Rectal smooth muscle tissue (tissue), 1 donor: ENCODE measurements at regions not wholly inside any gene's neighbourhood (a gene's known extent, or its start where the extent isn't known, plus 50 kb on each side); places are given as distances from the start of the nearest gene placed in this dataset.

Source experiments
- H3K27ac ChIP-seq: one replicate; pipeline ENCODE4 v1.7.0; 2013; ENCODE audit warnings: low read depth, low read length, inconsistent platforms
- H3K27me3 ChIP-seq: one replicate; pipeline ENCODE4 v1.7.0; 2013; ENCODE audit warnings: low read length; ENCODE audit not compliant: control insufficient read depth, insufficient read depth
- H3K36me3 ChIP-seq: one replicate; pipeline ENCODE4 v1.7.0; 2013; ENCODE audit warnings: low read length; ENCODE audit not compliant: control insufficient read depth, insufficient read depth
- H3K4me1 ChIP-seq: one replicate; pipeline ENCODE4 v1.7.0; 2013; ENCODE audit warnings: low read length; ENCODE audit not compliant: control insufficient read depth, insufficient read depth
- H3K4me3 ChIP-seq: one replicate; pipeline ENCODE4 v1.7.0; 2013; ENCODE audit warnings: low read length
- H3K9ac ChIP-seq: one replicate; pipeline ENCODE4 v1.7.0; 2013; ENCODE audit warnings: low read length

DNA sequence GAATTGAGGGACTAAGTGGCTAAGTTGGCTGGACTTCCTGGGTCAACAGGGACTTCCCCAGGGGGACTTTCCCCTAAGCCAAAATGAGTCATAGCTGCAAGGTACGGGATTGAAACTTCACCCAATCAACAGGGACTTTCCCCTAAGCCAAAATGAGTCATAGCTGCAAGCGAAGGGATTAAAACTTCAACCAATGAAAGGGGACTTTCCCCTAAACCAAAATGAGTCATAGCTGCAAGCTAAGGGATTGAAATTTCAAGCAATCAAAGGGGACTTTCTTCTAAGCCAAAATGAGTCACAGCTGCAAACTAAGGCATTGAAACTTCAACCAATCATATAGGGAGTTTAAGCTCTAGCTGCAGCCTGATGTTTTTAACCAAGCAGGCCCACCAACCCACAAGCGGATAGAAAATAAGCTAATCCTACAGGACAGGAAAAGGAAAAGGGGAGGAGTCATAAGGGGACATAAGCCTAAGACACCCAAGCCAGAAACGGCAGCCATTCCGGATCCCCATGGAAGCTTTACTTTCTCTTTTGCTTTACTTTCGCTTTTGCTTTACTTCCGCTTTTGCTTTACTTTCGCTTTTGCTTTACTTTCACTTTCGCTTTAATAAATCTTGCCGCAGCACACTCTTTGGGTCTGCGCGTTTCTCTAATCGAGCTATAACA is 1375.4 kb upstream of the CELF4 start:
- H3K27me3 ChIP-seq: no peaks in the 10 kb centered on the region
- H3K36me3 ChIP-seq: no peaks in the 10 kb centered on the region
- no peak overlapping the region for H3K9ac ChIP-seq
- H3K4me3 ChIP-seq: peak overlapping the region; percentile 6
- no peaks in the 10 kb centered on the region for H3K4me1 ChIP-seq
- H3K27ac ChIP-seq: no peak overlapping the region

DNA sequence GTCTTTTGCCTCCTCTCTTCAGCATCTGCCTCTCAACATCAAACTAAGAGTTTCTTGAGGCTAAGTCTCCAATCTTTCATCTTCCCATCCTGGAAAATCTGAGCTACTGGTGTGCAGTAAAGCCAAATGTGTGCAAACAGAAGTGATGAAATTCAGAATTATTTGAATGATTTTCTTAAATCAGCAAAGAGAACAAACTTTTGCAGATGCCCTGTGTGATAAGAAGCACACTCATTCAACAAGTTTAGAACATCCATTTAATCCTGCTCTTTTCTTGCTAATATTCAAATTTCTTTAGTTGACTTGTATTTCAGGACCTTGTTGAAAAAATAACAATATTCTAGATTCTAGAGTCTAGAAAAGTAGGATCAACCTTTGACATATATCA is 1374.9 kb upstream of the CELF4 start:
- Histone ChIP-seq H3K27ac (no peak overlapping the region), H3K36me3 (no peaks in the 10 kb centered on the region), H3K9ac (no peak overlapping the region), H3K27me3 (no peaks in the 10 kb centered on the region), H3K4me3 (no peak overlapping the region), H3K4me1 (no peaks in the 10 kb centered on the region)

DNA sequence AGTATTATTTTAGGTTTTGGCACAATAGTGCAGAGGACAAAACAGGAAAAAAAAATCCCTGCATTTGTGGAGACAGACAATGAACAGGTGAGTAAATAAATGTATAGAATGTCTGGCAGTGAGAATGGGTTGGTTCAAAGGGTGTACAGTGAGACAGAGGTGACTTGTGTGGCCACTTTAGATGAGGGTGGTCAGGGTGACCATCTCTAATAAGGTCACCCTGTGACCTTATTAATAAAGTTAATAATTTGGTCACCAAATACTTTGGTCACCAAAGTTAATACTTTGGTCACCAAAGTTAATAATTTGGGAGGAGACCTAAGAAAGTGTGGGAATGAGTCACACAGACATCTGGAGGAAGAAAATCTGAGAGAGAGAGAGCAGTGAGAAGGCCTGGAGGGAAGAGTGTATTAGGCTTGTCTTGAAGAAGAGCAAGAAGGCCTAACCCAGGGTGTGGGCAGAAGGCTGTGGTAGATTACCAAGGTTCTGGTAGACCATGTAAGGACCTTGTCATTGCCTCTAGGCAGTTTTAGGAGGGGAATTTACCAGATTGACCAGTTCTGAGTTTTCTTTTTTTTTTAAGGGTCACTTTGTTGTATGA is 1368.4 kb upstream of the CELF4 start:
- Histone ChIP-seq H3K27me3 (no peaks in the 10 kb centered on the region), H3K9ac (no peak overlapping the region), H3K36me3 (no peaks in the 10 kb centered on the region), H3K4me3 (no peak overlapping the region), H3K4me1 (no peaks in the 10 kb centered on the region), H3K27ac (no peak overlapping the region)

DNA sequence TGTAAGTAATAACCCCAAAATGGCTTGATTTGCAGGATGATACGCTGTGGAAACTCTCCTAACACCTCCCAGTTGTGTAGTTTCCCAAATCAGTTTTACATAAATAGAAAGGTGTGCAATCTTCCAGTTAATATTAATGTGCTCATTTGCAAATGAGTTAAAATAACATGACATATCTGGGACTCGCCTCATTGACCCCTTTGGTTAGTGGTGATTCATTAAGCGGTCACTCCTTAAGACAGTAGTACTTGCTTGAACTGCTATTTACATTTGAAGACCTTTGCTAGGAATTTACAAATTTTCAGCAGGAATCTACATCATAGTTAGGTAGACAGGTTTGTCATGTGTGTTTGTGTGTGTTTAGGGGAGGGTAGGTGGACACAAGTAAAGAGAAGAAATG is 1367.7 kb upstream of the CELF4 start:
- H3K27me3 ChIP-seq: no peaks in the 10 kb centered on the region
- no peak overlapping the region for H3K27ac ChIP-seq
- no peaks in the 10 kb centered on the region for H3K4me1 ChIP-seq
- H3K4me3 ChIP-seq: no peak overlapping the region
- H3K9ac ChIP-seq: no peak overlapping the region
- no peaks in the 10 kb centered on the region for H3K36me3 ChIP-seq

DNA sequence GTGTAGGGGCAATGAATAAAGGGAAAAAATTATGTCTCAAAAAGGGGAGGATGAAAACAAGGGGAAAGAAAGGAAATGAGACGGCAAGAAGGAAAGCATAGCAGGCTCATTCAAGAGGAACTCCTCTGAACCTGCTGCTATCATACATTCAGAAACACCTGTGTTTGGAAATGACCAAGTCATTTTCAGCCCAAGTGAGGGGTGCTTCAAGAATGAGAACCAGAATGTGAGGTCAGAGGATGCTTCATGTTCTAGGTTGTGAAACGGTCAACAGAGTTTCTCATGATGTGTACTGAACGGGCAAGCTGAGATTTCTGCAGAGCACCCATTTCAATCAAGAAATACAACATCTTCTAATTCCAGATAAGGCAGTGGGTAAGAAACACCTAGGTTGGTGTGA is 1367.2 kb upstream of the CELF4 start:
- H3K4me1 ChIP-seq: no peaks in the 10 kb centered on the region
- H3K27ac ChIP-seq: no peak overlapping the region
- no peaks in the 10 kb centered on the region for H3K36me3 ChIP-seq
- no peaks in the 10 kb centered on the region for H3K27me3 ChIP-seq
- H3K9ac ChIP-seq: no peak overlapping the region
- no peak overlapping the region for H3K4me3 ChIP-seq

DNA sequence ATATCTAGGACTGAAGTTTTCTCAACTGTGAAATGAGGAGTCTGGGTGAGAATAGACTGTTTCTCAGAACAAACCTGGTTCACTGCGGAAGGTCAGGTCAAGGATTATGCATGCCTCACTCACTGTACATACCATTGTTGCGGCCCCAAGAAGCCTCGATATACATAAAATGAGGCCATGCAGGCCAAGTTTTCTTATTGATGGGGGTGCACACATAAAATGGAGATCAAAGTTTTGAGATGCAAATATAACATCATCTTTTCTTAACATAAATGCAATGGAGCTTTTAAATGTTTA is 1366.1 kb upstream of the CELF4 start:
- Histone ChIP-seq H3K9ac (no peak overlapping the region), H3K36me3 (no peaks in the 10 kb centered on the region), H3K4me3 (no peak overlapping the region), H3K27ac (no peak overlapping the region), H3K4me1 (no peaks in the 10 kb centered on the region), H3K27me3 (no peaks in the 10 kb centered on the region)

DNA sequence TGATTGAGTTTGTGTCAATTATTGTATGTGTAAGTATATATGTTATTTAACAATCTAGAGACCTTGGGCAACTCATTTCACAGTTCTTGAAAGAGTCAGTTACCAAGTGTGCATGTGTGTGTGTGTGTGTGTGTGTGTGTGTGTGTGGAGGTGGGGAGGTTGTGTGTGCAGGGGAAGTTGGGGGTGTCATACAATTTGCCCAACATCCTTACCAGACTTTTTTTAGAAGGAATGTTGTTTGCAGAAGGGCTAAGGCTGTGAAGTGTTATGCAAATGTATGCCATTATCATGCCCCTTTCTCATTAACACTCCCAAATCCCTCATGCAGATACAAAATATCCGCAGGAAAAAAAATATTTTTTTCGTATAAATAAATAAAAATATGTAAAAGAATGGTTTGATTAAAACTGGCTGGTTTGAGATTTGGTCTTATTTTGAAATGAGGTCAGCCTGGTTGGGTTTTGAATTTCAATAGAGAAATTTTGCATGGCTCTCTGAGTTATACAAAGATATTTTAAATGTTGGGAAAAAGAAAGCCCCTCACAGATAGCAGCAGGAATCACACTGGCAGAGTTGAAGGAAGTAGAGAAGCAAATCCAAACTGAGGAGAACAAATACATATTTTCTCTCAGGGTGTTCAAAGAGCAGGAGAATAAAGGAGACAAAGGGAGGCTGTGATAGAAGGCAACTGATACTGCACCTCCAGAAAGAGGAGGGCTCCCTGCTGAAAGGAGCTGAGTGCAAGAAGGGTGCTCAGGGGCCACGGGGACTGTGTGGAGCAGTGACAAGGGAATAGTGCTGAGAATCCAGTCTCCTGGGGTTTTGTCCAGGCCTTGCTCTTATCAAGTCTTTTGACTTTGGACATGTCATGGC is 1365.5 kb upstream of the CELF4 start:
- Histone ChIP-seq H3K4me1 (no peaks in the 10 kb centered on the region), H3K9ac (no peak overlapping the region), H3K36me3 (no peaks in the 10 kb centered on the region), H3K27ac (no peak overlapping the region), H3K27me3 (no peaks in the 10 kb centered on the region), H3K4me3 (no peak overlapping the region)

DNA sequence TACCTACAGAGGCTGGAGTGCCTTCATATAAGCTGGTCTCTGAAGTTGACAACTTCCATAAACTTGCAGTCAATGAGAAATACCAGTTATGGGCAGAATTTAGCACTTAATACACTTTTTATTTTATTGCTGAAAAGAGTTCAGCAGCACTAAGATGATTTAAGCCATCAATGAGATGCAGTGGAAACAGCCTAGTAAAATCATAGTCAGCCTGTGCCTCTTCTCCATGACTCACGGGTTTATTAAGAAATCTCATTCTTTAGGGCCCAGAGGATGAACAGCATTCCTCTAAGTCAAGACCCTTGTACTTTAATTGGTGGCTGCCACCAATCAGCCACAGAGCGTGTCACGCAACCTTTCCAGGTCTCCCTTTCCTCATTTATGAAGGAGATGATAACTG is 1357.9 kb upstream of the CELF4 start:
- no peak overlapping the region for H3K27ac ChIP-seq
- no peaks in the 10 kb centered on the region for H3K36me3 ChIP-seq
- H3K4me3 ChIP-seq: no peak overlapping the region
- no peaks in the 10 kb centered on the region for H3K4me1 ChIP-seq
- H3K9ac ChIP-seq: no peak overlapping the region
- no peaks in the 10 kb centered on the region for H3K27me3 ChIP-seq

DNA sequence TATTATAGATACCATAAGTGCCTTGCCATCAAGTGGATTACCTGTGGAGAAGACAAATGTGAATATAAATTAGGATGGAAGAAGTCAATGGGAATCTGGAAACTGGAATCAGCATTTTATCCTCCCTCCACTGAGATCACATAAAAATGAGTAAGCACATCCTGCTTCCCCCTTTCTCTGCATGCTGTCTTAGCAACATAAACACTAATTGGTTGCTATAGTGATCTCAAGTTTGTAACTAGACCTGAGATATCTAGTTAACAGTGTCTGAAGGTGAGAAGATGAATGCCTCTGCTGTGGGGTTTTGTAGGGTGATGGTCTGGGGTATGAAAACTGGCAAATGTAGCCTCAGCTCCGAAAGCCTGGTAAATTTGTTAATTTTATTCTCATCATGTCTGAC is 1357.5 kb upstream of the CELF4 start:
- Histone ChIP-seq H3K4me1 (no peaks in the 10 kb centered on the region), H3K27ac (no peak overlapping the region), H3K9ac (no peak overlapping the region), H3K36me3 (no peaks in the 10 kb centered on the region), H3K4me3 (no peak overlapping the region), H3K27me3 (no peaks in the 10 kb centered on the region)

DNA sequence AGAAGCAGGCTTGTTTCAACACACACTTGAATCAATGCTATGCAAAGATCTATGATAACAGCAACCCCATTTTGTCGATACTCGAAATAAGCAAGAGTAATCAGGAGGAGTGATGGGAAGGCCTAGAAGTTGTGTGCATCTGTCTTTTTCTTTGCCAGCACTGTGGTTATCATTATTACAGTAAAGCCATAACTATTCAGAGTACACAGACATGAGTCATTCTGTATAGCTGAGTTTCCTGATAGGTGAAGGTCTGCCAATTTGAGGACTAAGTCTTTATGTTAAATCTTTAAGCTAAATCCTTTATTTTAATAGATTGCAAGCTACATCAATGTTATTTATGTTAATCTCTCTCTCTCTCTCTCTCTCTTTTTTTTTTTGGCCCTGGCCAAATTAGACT is 1344.4 kb upstream of the CELF4 start:
- Histone ChIP-seq H3K4me1 (no peaks in the 10 kb centered on the region), H3K4me3 (no peak overlapping the region), H3K27ac (no peak overlapping the region), H3K9ac (no peak overlapping the region), H3K27me3 (no peaks in the 10 kb centered on the region), H3K36me3 (no peaks in the 10 kb centered on the region)

DNA sequence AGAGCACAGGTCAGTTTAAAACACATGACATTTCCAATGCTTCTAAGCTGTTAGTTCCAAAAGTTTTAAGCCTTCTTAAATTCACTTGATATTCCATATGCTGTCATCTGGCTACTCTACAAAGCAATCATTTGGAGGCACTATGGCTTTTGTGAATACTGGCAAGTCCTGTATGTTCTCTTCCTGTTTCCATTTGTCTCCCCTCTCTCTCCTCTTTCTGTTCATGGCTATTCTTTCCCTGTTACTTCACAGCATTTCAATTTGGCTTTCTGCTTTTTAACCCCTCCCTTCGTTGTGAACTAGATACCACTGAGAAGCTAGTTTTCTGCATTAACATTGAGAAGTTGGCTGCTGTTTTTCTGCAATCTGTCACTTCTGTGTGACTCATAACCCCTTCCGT is 1337.2 kb upstream of the CELF4 start:
- H3K4me3 ChIP-seq: no peak overlapping the region
- H3K9ac ChIP-seq: no peak overlapping the region
- no peak overlapping the region for H3K27ac ChIP-seq
- H3K27me3 ChIP-seq: no peaks in the 10 kb centered on the region
- no peaks in the 10 kb centered on the region for H3K36me3 ChIP-seq
- H3K4me1 ChIP-seq: no peaks in the 10 kb centered on the region

DNA sequence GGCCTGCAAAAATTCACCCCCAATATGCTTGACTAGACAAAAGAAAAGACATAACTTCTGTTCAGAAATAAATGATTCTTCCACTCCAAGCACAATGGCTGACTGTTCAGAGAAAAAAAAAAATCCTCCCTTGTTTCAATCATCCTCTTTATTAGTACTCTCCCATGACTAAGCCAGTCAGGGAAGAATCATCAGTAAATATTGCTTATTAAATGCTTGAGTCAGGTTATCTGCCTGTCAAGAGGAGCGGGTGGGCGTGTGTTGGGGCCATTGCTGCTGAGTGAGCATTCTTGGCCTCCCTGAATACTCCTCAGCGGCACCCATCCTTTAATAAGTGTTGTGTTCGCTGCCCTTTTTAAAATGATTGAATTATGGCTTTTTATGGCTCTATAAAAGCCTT is 1334.8 kb upstream of the CELF4 start:
- Histone ChIP-seq H3K27me3 (no peaks in the 10 kb centered on the region), H3K4me3 (no peak overlapping the region), H3K9ac (no peak overlapping the region), H3K4me1 (no peaks in the 10 kb centered on the region), H3K36me3 (no peaks in the 10 kb centered on the region), H3K27ac (no peak overlapping the region)

DNA sequence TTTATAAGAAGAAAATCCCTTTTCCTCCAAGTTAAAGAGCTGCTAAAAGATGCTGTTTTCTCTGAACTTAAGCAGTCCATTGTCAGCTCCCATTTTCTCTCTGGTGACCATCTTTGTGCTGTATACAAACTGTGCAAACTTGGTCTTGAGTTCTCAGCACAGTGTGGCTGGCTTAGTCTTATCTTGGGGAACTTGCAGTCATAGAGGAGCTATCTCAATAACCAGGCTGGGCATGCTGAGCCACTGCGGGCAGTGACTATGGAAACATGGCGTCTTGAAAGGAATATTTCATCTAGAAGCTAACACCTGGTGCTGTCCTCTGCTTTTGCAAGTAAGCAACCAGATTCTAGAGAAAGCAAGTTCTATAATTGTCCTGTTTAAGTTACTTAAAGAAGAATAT is 1334.4 kb upstream of the CELF4 start:
- Histone ChIP-seq H3K36me3 (no peaks in the 10 kb centered on the region), H3K27ac (no peak overlapping the region), H3K4me3 (no peak overlapping the region), H3K27me3 (no peaks in the 10 kb centered on the region), H3K9ac (no peak overlapping the region), H3K4me1 (no peaks in the 10 kb centered on the region)
